Spleen (tissue), 7 donors: ENCODE measurements at regions not wholly inside any gene's neighbourhood (a gene's known extent, or its start where the extent isn't known, plus 50 kb on each side); places are given as distances from the start of the nearest gene placed in this dataset.

ENCODE experiments used
- CTCF ChIP-seq, 11 experiments: fragments of 200-600 bp in 7 of 11; fragments of 450-650 bp in 4 of 11; sonication (generic) in 4 of 11; IDR thresholded peaks in 8 of 11; conservative IDR thresholded peaks in 3 of 11; 1 replicate in 7 of 11; 2 replicates in 4 of 11; pipeline versions ENCODE4 v1.4.0 to v1.8.0; 2016 to 2021; ENCODE audit warnings: antibody characterized with exemption in 11 of 11, inconsistent platforms in 4 of 11, mild to moderate bottlenecking in 1 of 11
- POLR2A ChIP-seq, 3 donors: fragments of 450-650 bp; IDR thresholded peaks; one replicate each; pipeline ENCODE4 v1.5.1; 2017; ENCODE audit warnings: antibody characterized with exemption in 3 of 3, mild to moderate bottlenecking in 1 of 3
- POLR2AphosphoS5 ChIP-seq, 3 donors: sonication (generic); formaldehyde crosslinking; IDR thresholded peaks; one replicate each; pipeline ENCODE4 v1.5.1; 2017; ENCODE audit warnings: antibody characterized with exemption in 3 of 3
- donor health status: DM: no; HTN: no; CAD: no; lungs with moderate emphysema.
- donor health status: DM: no; HTN: no; CAD: no.
- donor health status: DM: no; HTN: no; CAD: no.

GRCh38 chr3:176873261-176873660 lies 324.0 kb downstream of the TBL1XR1 start:
- TF ChIP-seq CTCF (IDR thresholded peaks at IDR 0.05 in 8 of 11, conservative IDR thresholded peaks at IDR 0.05 in 3 of 11) (no peak), POLR2A (IDR thresholded peaks at IDR 0.05) (no peak), POLR2AphosphoS5 (IDR thresholded peaks at IDR 0.05) (no peak)
